Neural cell (in vitro differentiated cells): ENCODE measurements at regions not wholly inside any gene's neighbourhood (a gene's known extent, or its start where the extent isn't known, plus 50 kb on each side); places are given as distances from the start of the nearest gene placed in this dataset.

Experiments
- CTCF ChIP-seq: fragments of 450-650 bp; IDR thresholded peaks from 2 replicates; pipeline ENCODE4 v1.5.1; 2014; ENCODE audit warnings: antibody characterized with exemption, mild to moderate bottlenecking, moderate library complexity; ENCODE audit not compliant: poor library complexity, severe bottlenecking
- EP300 ChIP-seq: fragments of 450-650 bp; conservative IDR thresholded peaks from 2 replicates; pipeline ENCODE4 v1.6.1; 2014; ENCODE audit warnings: antibody characterized with exemption, mild to moderate bottlenecking, moderate library complexity; ENCODE audit not compliant: poor library complexity, severe bottlenecking
- EZH2 ChIP-seq: fragments of 200-600, 300-800 bp; shearing (Covaris generic), sonication (generic); IDR thresholded peaks from 2 replicates; pipeline ENCODE4 v1.6.1; 2014; ENCODE audit warnings: antibody characterized with exemption, low read length, borderline replicate concordance, mild to moderate bottlenecking; ENCODE audit not compliant: insufficient read depth, poor library complexity, severe bottlenecking
- POLR2AphosphoS5 ChIP-seq: IDR thresholded peaks from 2 replicates; pipeline ENCODE4 v1.6.1; 2012
- RAD21 ChIP-seq: fragments of 450-650 bp; conservative IDR thresholded peaks from 2 replicates; pipeline ENCODE4 v1.6.1; 2014; ENCODE audit warnings: antibody characterized with exemption, mild to moderate bottlenecking, moderate library complexity
- TAF1 ChIP-seq: IDR thresholded peaks from 2 replicates; pipeline ENCODE4 v1.6.1; 2012; ENCODE audit warnings: low read depth

GRCh38 chr22:49197986-49198704 lies 629.5 kb downstream of the BRD1 start:
- TF ChIP-seq EZH2 (no peak), CTCF (no peak), RAD21 (no peak), TAF1 (no peak), POLR2AphosphoS5 (no peak), EP300 (no peak)
